Type B pancreatic cell (in vitro differentiated cells): ENCODE measurements at regions not wholly inside any gene's neighbourhood (a gene's known extent, or its start where the extent isn't known, plus 50 kb on each side); places are given as distances from the start of the nearest gene placed in this dataset.
"Not testable (repeated sequence)": the region's sequence is repeated elsewhere in the genome, so short reads cannot be mapped to it uniquely, and the experiment has no call there.

Source experiments
- DNase-seq: peaks from one replicate; pipeline ENCODE4 v3.0.0; 2021; ENCODE audit warnings: mixed read lengths; ENCODE audit not compliant: unreplicated experiment; ENCODE audit errors: extremely low spot score
- H3K27ac Mint-ChIP-seq: 2 replicates; pipeline ENCODE4 v1.8.0; 2021; ENCODE audit warnings: mild to moderate bottlenecking, mixed read lengths
- H3K27me3 Mint-ChIP-seq: 2 replicates; pipeline ENCODE4 v1.8.0; 2021; ENCODE audit warnings: mixed read lengths
- H3K36me3 Mint-ChIP-seq: 2 replicates; pipeline ENCODE4 v1.8.0; 2021; ENCODE audit warnings: mixed read lengths
- H3K4me1 Mint-ChIP-seq: one replicate; pipeline ENCODE4 v1.8.0; 2021; ENCODE audit warnings: mixed read lengths; ENCODE audit not compliant: unreplicated experiment
- H3K4me3 Mint-ChIP-seq: 2 replicates; pipeline ENCODE4 v1.8.0; 2021; ENCODE audit warnings: mild to moderate bottlenecking, mixed read lengths
- H3K9me3 Mint-ChIP-seq: 2 replicates; pipeline ENCODE4 v1.8.0; 2021; ENCODE audit warnings: mixed read lengths
- TF ChIP-seq, protein P1 (sequence below): fragments of 200-600 bp; sonication (generic); conservative IDR thresholded peaks from 2 replicates; pipeline ENCODE4 v1.5.0; 2021; ENCODE audit warnings: antibody characterized with exemption, mild to moderate bottlenecking

DNA sequence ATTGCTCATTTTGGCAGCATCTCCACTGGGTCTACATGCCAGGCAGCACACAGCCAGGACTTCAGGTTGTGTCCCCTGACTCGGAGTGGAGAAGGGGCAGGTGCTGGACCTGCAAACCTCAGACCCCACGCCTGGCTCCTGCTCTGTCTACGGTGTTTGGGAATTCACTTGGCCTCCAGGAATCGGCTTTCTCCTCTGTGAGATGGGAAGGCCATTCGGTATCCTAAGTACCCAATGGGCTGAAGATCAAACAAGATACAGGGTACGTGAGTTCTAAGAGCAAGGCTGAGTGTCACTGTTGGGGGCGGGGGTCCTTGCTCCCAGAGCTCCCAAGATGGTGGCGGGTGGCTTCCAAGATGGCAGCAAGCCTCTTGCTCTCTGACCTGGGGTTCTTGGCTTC lies 73.2 kb upstream of the EN2 start:
- H3K27ac Mint-ChIP-seq: no peak overlapping the region
- TF ChIP-seq, protein P1, sequence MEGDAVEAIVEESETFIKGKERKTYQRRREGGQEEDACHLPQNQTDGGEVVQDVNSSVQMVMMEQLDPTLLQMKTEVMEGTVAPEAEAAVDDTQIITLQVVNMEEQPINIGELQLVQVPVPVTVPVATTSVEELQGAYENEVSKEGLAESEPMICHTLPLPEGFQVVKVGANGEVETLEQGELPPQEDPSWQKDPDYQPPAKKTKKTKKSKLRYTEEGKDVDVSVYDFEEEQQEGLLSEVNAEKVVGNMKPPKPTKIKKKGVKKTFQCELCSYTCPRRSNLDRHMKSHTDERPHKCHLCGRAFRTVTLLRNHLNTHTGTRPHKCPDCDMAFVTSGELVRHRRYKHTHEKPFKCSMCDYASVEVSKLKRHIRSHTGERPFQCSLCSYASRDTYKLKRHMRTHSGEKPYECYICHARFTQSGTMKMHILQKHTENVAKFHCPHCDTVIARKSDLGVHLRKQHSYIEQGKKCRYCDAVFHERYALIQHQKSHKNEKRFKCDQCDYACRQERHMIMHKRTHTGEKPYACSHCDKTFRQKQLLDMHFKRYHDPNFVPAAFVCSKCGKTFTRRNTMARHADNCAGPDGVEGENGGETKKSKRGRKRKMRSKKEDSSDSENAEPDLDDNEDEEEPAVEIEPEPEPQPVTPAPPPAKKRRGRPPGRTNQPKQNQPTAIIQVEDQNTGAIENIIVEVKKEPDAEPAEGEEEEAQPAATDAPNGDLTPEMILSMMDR: no peak
- no peak overlapping the region for H3K4me3 Mint-ChIP-seq
- DNase-seq: no peak
- peaks cover 17% of the 10 kb centered on the region for H3K4me1 Mint-ChIP-seq
- no peaks in the 10 kb centered on the region for H3K9me3 Mint-ChIP-seq
- peaks cover 95% of the 10 kb centered on the region for H3K27me3 Mint-ChIP-seq
- H3K36me3 Mint-ChIP-seq: no peaks in the 10 kb centered on the region

DNA sequence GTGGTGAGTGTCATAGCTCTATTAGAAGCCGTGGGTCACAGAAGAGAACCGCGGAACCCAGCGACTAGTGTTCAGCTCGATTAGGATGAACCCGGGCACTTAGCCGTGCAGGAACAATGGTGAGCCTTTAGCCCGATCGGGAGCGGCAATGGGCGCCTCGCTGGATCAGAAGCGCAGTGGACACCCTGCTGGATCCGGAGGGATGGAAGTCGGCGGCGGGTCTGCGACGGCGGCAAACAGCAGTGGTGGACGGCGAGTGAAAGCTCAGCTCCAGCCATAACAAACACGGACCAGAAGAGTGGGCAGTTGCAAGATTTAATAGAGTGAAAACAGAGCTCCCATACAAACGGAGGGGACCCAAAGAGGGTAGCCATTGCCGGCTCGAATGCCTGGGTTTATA lies 72.7 kb upstream of the EN2 start:
- H3K36me3 Mint-ChIP-seq, DNase-seq, H3K9me3 Mint-ChIP-seq, H3K27ac Mint-ChIP-seq, H3K4me3 Mint-ChIP-seq: not testable (repeated sequence)
- Mint-ChIP-seq H3K27me3 (peaks cover 95% of the 10 kb centered on the region), H3K4me1 (peaks cover 13% of the 10 kb centered on the region)

DNA sequence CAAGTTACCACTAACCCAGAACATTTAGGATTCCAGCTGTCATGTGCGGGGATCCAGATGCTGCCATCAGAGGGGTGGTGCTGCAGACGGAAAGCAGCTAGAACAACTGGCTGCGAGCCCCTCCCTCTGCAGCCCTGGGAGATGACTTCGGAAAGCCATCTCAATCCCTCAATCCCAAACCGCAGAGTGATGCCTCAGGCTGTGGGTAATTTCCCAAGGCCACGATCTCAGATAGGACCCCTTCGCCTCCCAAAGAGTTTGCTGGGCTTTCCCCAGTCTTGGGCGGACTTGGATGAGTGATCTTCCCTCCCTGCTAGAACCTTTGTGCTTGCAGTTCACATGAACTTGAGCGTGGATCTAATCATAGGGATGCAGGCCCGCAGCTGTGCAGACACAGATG lies 71.3 kb upstream of the EN2 start:
- Mint-ChIP-seq H3K27ac (no peak overlapping the region), H3K27me3 (peaks cover 89% of the 10 kb centered on the region), H3K4me3 (no peak overlapping the region), H3K4me1 (no peaks in the 10 kb centered on the region), H3K9me3 (no peaks in the 10 kb centered on the region), H3K36me3 (no peaks in the 10 kb centered on the region)
- DNase-seq: no peak
- TF ChIP-seq, protein P1: no peak

DNA sequence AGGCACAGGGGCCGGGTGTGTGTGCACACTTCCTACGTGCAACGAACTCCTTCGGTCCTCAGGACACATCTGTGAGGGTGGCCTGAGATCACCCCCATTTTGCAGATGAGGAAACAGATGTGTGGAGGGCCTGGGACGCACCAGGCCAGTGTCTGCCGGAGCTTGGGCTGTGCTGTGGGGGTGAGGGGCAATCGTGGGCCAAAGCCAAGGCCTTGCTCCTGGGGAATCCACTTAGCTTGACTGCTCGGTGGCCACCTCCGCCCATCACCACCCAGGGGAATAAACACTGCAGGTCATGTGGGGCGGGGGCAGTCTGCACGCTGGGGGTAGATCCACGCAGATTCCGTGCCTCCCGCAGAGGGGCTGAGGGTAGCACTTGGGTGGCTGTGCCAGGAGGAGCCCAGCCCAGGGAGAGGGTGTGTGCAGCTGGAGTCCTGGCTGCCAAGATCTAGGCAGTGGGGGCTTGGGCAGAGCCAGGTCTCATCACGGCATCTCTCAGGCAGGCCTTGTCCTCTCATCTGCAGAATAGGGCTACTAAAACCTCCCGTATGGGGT lies 70.8 kb upstream of the EN2 start:
- no peak for DNase-seq
- no peaks in the 10 kb centered on the region for H3K9me3 Mint-ChIP-seq
- TF ChIP-seq, protein P1: no peak
- no peaks in the 10 kb centered on the region for H3K4me1 Mint-ChIP-seq
- H3K27me3 Mint-ChIP-seq: peaks cover 88% of the 10 kb centered on the region
- H3K4me3 Mint-ChIP-seq: no peak overlapping the region
- H3K27ac Mint-ChIP-seq: no peak overlapping the region
- no peaks in the 10 kb centered on the region for H3K36me3 Mint-ChIP-seq

DNA sequence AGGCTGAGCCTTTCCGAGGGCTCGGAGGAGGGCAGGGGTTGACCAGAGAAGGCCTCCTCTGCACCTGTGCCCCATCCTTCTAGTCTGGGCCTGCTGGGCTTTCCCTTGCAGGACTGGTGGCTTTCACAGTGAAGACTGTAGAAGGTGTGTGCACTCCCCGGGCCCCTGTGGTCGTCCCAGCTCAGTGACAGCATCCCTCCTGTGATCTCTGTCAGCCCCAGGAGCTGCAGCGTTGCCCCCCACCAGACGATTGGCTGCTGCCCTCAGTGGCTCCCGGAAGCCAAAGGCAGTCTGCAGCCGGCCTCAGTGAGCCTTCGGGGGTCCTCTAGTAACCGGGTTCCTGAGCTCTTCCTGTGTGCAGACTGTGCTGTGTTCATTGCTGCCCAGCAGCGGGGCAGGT lies 69.4 kb upstream of the EN2 start:
- Mint-ChIP-seq H3K27me3 (peaks cover 86% of the 10 kb centered on the region), H3K9me3 (no peaks in the 10 kb centered on the region), H3K4me1 (no peaks in the 10 kb centered on the region), H3K4me3 (no peak overlapping the region), H3K36me3 (no peaks in the 10 kb centered on the region), H3K27ac (no peak overlapping the region)
- TF ChIP-seq, protein P1: no peak
- no peak for DNase-seq

DNA sequence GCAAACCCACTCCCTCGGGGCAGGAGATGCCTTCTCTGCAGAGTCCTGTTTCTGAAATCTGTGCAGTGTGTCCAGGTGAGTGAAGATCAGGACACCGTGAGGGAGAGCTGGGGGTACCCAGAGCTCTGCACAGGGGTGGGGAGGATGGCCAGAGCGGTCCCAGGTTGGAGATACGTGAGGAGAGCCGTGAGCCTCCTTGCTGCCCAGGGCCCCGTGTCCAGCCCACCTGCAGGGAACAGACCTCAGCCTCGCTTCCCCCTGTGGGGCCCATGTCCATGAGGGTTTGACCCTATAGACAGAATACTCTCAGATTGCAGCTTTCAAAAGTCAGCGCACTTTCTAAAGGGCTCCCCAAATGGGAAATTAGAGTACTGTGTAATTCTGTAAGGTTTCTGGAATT lies 66.5 kb upstream of the EN2 start:
- Mint-ChIP-seq H3K36me3 (no peaks in the 10 kb centered on the region), H3K27me3 (peaks cover 81% of the 10 kb centered on the region)
- TF ChIP-seq, protein P1: no peak

More for the DNA sequence above, 66.5 kb upstream of the EN2 start:
- Mint-ChIP-seq H3K9me3 (no peaks in the 10 kb centered on the region), H3K27ac (no peak overlapping the region), H3K4me3 (no peak overlapping the region), H3K4me1 (no peaks in the 10 kb centered on the region)
- DNase-seq: no peak
